ENCODE measurements at regions not wholly inside any gene's neighbourhood (a gene's known extent, or its start where the extent isn't known, plus 50 kb on each side); places are given as distances from the start of the nearest gene placed in this dataset.
"Not testable (repeated sequence)": the region's sequence is repeated elsewhere in the genome, so short reads cannot be mapped to it uniquely, and the experiment has no call there.

GRCh38 chr12:131276501-131277185, 322.9 kb downstream of the ADGRD1 start:
- POLR2A ChIA-PET, result no interaction called here
- DNase-seq (ENCODE audit: unreplicated experiment), result no peak
- intact Hi-C loops (cut with micrococcal nuclease), result no loop called here
- Mint-ChIP-seq H3K4me1 (ENCODE audit: insufficient read depth, unreplicated experiment) (no peaks in the 10 kb centered on the region), H3K4me3 (ENCODE audit: unreplicated experiment) (no peak overlapping the region), H3K9me3 (ENCODE audit: unreplicated experiment) (no peaks in the 10 kb centered on the region), H3K36me3 (ENCODE audit: insufficient read depth, unreplicated experiment) (peaks cover 5% of the 10 kb centered on the region), H3K27ac (ENCODE audit: low read depth, unreplicated experiment) (no peak overlapping the region), H3K27me3 (ENCODE audit: insufficient read depth, unreplicated experiment) (no peaks in the 10 kb centered on the region)
- TF ChIP-seq CTCF (IDR thresholded peaks at IDR 0.05; ENCODE audit: unreplicated experiment), result no peak
- CTCF ChIA-PET, result no interaction called here
- BruUV-seq (replicated peaks), result no TSS peak

- intact Hi-C loops (cut with micrococcal nuclease); H3K4me3 Mint-ChIP-seq (ENCODE audit: unreplicated experiment); H3K36me3 Mint-ChIP-seq (ENCODE audit: insufficient read depth, unreplicated experiment); H3K9me3 Mint-ChIP-seq (ENCODE audit: unreplicated experiment); H3K27me3 Mint-ChIP-seq (ENCODE audit: insufficient read depth, unreplicated experiment); POLR2A ChIA-PET; CTCF ChIA-PET; DNase-seq (ENCODE audit: unreplicated experiment); H3K4me1 Mint-ChIP-seq (ENCODE audit: insufficient read depth, unreplicated experiment); BruUV-seq (replicated peaks); H3K27ac Mint-ChIP-seq (ENCODE audit: low read depth, unreplicated experiment): not testable (repeated sequence)
These were observed 323.7 kb downstream of the ADGRD1 start for GRCh38 chr12:131277186-131278091.

GRCh38 chr12:131278451-131279115, 324.9 kb downstream of the ADGRD1 start:
- H3K9me3 Mint-ChIP-seq (ENCODE audit: unreplicated experiment); H3K4me3 Mint-ChIP-seq (ENCODE audit: unreplicated experiment); intact Hi-C loops (cut with micrococcal nuclease); H3K4me1 Mint-ChIP-seq (ENCODE audit: insufficient read depth, unreplicated experiment); DNase-seq (ENCODE audit: unreplicated experiment); H3K27ac Mint-ChIP-seq (ENCODE audit: low read depth, unreplicated experiment); H3K27me3 Mint-ChIP-seq (ENCODE audit: insufficient read depth, unreplicated experiment); H3K36me3 Mint-ChIP-seq (ENCODE audit: insufficient read depth, unreplicated experiment); BruUV-seq (replicated peaks): not testable (repeated sequence)
- CTCF ChIA-PET, result interaction anchor here (1.0 kb wide), 1 partner anchor 173 kb away, joined by 4 read pairs; no protein-coding TSS in a partner anchor
- POLR2A ChIA-PET, result interaction anchor here (0.6 to 0.7 kb wide), 2 partner anchors 318 to 345 kb away, joined by 3 read pairs; no protein-coding TSS in a partner anchor

GRCh38 chr12:131279281-131279921, 325.7 kb downstream of the ADGRD1 start:
- BruUV-seq (replicated peaks), result no TSS peak
- Mint-ChIP-seq H3K27me3 (ENCODE audit: insufficient read depth, unreplicated experiment) (no peaks in the 10 kb centered on the region), H3K4me3 (ENCODE audit: unreplicated experiment) (no peak overlapping the region), H3K4me1 (ENCODE audit: insufficient read depth, unreplicated experiment) (no peaks in the 10 kb centered on the region), H3K9me3 (ENCODE audit: unreplicated experiment) (no peaks in the 10 kb centered on the region), H3K36me3 (ENCODE audit: insufficient read depth, unreplicated experiment) (peaks cover 5% of the 10 kb centered on the region), H3K27ac (ENCODE audit: low read depth, unreplicated experiment) (no peak overlapping the region)
- DNase-seq (ENCODE audit: unreplicated experiment), result no peak
- intact Hi-C loops (cut with micrococcal nuclease), result no loop called here
- ChIA-PET POLR2A (interaction anchor here (0.6 to 0.7 kb wide), 2 partner anchors 319 to 345 kb away, joined by 3 read pairs; no protein-coding TSS in a partner anchor), CTCF (interaction anchor here (0.6 to 1.0 kb wide), 2 partner anchors 173 kb away, joined by 4 read pairs; no protein-coding TSS in a partner anchor)
- TF ChIP-seq CTCF (IDR thresholded peaks at IDR 0.05; ENCODE audit: unreplicated experiment), result no peak

Data from MCF 10A (cell line).